K562 (cell line): ENCODE measurements at regions not wholly inside any gene's neighbourhood (a gene's known extent, or its start where the extent isn't known, plus 50 kb on each side); places are given as distances from the start of the nearest gene placed in this dataset.

Experiments used
- ATAC-seq: fragments of 200-7000 bp; cut with Tn5 transposase; 3 replicates; pipeline ENCODE4 v1.9.1; 2020; ENCODE audit warnings: moderate library complexity
- BruUV-seq: library from RNA; stranded (reverse); fragments of 400-500 nt; replicated peaks from 2 replicates; lab custom pipeline; 2021; lab: Mats Ljungman, UMichigan
- CTCF ChIA-PET: fragments of 300-600 bp; formaldehyde crosslinking; extraction: SDS; loops from one replicate; lab custom pipeline; 2021; ENCODE audit warnings: low intra/inter-chr PET ratio; lab: Yijun Ruan, JAX
- POLR2A ChIA-PET: fragments of 300-600, 350-650 bp; sonication (Branson Sonifier 250); formaldehyde crosslinking; extraction: SDS; loops from one replicate; lab custom pipeline; 2021; ENCODE audit warnings: antibody characterized with exemption, inconsistent platforms; lab: Yijun Ruan, JAX
- DNase-seq, 4 experiments: peaks; one replicate each; pipeline versions ENCODE4 v3.0.0 to v3.0.0-alpha.2; 2011 to 2018; ENCODE audit warnings: low spot score in 3 of 4, mixed read lengths in 3 of 4; ENCODE audit errors: extremely low read depth in 1 of 4
- FAIRE-seq: peaks from 2 replicates; lab custom pipeline; 2011; peaks lifted over from hg19 to GRCh38; lab: Jason Lieb, UNC
- H2AFZ ChIP-seq: 2 replicates; pipeline ENCODE4 v1.6.0; 2011; ENCODE audit warnings: low read depth, low read length, control low read depth, inconsistent platforms
- H3K27ac ChIP-seq: fragments of 200-600 bp; 3 replicates; pipeline ENCODE4 v1.8.0; 2011; ENCODE audit warnings: low read depth, mild to moderate bottlenecking, control low read depth, inconsistent platforms, low read length, moderate library complexity, mixed read lengths; ENCODE audit errors: extremely low read depth
- H3K27me3 ChIP-seq, 2 experiments: fragments of 300-600 bp in 1 of 2; 2 replicates in 1 of 2; 3 replicates in 1 of 2; pipeline versions ENCODE4 v1.6.0 to v1.8.0; 2011; ENCODE audit warnings: inconsistent platforms in 2 of 2, low read length in 2 of 2, mild to moderate bottlenecking in 1 of 2, mixed read lengths in 1 of 2, moderate library complexity in 1 of 2; ENCODE audit not compliant: control insufficient read depth in 2 of 2, insufficient read depth in 2 of 2
- H3K36me3 ChIP-seq: fragments of 300-600 bp; 3 replicates; pipeline ENCODE4 v1.8.0; 2011; ENCODE audit warnings: mild to moderate bottlenecking, low read length, inconsistent platforms; ENCODE audit not compliant: control insufficient read depth, insufficient read depth
- H3K4me1 ChIP-seq, 2 experiments: fragments of 200-600 bp in 1 of 2; replicated peaks in 1 of 2; 2 replicates in 1 of 2; 3 replicates in 1 of 2; pipeline versions ENCODE4 v1.5.1 to v1.8.0; 2011; ENCODE audit warnings: inconsistent platforms in 2 of 2, low read length in 2 of 2, mild to moderate bottlenecking in 1 of 2, mixed read lengths in 1 of 2, moderate library complexity in 1 of 2; ENCODE audit not compliant: control insufficient read depth in 2 of 2, insufficient read depth in 2 of 2
- H3K4me2 ChIP-seq: 2 replicates; pipeline ENCODE4 v1.6.1; 2011; ENCODE audit warnings: low read length, control low read depth, inconsistent platforms, mixed read lengths; ENCODE audit not compliant: insufficient read depth
- H3K4me3 ChIP-seq: fragments of 200-600 bp; sonication (generic), shearing (Covaris generic); 2 replicates; pipeline ENCODE4 v1.5.1; 2016; ENCODE audit warnings: control low read depth, inconsistent platforms
- H3K79me2 ChIP-seq: fragments of 200-600 bp; 3 replicates; pipeline ENCODE4 v1.8.0; 2011; ENCODE audit warnings: low read length, inconsistent platforms; ENCODE audit not compliant: control insufficient read depth, insufficient read depth
- H3K9ac ChIP-seq, 2 experiments: 2 replicates each; pipeline versions ENCODE4 v1.6.0 to v1.6.1; 2011; ENCODE audit warnings: low read depth in 2 of 2, low read length in 2 of 2, control low read depth in 1 of 2, inconsistent platforms in 1 of 2, mild to moderate bottlenecking in 1 of 2, mixed read lengths in 1 of 2; ENCODE audit not compliant: insufficient read depth in 1 of 2
- H3K9me1 ChIP-seq: one replicate; pipeline ENCODE4 v1.6.0; 2011; ENCODE audit warnings: inconsistent platforms, mild to moderate bottlenecking, low read length, moderate library complexity; ENCODE audit not compliant: control insufficient read depth, insufficient read depth
- H3K9me3 ChIP-seq: replicated peaks from 2 replicates; pipeline ENCODE4 v1.5.1; 2011; ENCODE audit warnings: low read depth, low read length, inconsistent platforms; ENCODE audit not compliant: control insufficient read depth, insufficient read depth
- H4K20me1 ChIP-seq: replicated peaks from 2 replicates; pipeline ENCODE4 v1.6.1; 2011; ENCODE audit warnings: low read length, inconsistent platforms, mixed read lengths; ENCODE audit not compliant: control insufficient read depth, insufficient read depth
- ESRRB ChIP-seq: fragments of 250-450 bp; sonication (Bioruptor Pico); IDR thresholded peaks from 2 replicates; pipeline ENCODE4 v1.5.0; 2020; ENCODE audit warnings: mild to moderate bottlenecking, moderate library complexity, borderline replicate concordance
- PTRF ChIP-seq: fragments of 450-650 bp; IDR thresholded peaks from 2 replicates; pipeline ENCODE4 v1.6.1; 2016; ENCODE audit warnings: mild to moderate bottlenecking, missing genetic modification characterization, missing compliant biosample characterization
- RB1 ChIP-seq: fragments of 450-650 bp; IDR thresholded peaks from 2 replicates; pipeline ENCODE4 v1.6.1; 2017; ENCODE audit warnings: low read depth, mild to moderate bottlenecking
- SIX5 ChIP-seq, 2 experiments: IDR thresholded peaks; 2 replicates each; pipeline ENCODE4 v1.6.1; 2011; ENCODE audit warnings: low read length in 2 of 2, borderline replicate concordance in 1 of 2, low read depth in 1 of 2, mild to moderate bottlenecking in 1 of 2, moderate library complexity in 1 of 2; ENCODE audit not compliant: insufficient read depth in 1 of 2
- TCF7 ChIP-seq: sonication (generic); IDR thresholded peaks from 2 replicates; pipeline ENCODE4 v1.6.1; 2016; ENCODE audit warnings: antibody characterized with exemption, borderline replicate concordance
- TCF7L2 ChIP-seq: fragments of 150-350 bp; IDR thresholded peaks from 2 replicates; pipeline ENCODE4 v1.6.1; 2016; ENCODE audit warnings: low read depth, mild to moderate bottlenecking, low read length, moderate library complexity
- THAP12 ChIP-seq: fragments of 250-450 bp; sonication (Bioruptor Pico); IDR thresholded peaks from 2 replicates; pipeline ENCODE4 v1.9.0; 2021; ENCODE audit warnings: mild to moderate bottlenecking, inconsistent platforms
- WGBS: fragments of 100-300 bp; shearing (Covaris generic); methylation state at CpG from one replicate; pipeline ENCODE4 v1.1.6; 2016; ENCODE audit warnings: low coverage, mixed read lengths; ENCODE audit not compliant: insufficient coverage; ENCODE audit errors: missing lambda C conversion rate; 5-methylcytosine and 5-hydroxymethylcytosine counted together
- in situ Hi-C: fragments of 300-500 bp; cut with MboI; formaldehyde crosslinking; loops from 4 replicates; pipeline ENCODE4 v1.15.0; 2018; ENCODE audit warnings: inconsistent platforms, mixed read lengths
- intact Hi-C: fragments of 100-400 bp; cut with micrococcal nuclease; formaldehyde crosslinking; loops from 2 replicates; pipeline ENCODE4 v1.14.2; 2022

- H3K4me2 ChIP-seq, result no peak overlapping the region
- H4K20me1 ChIP-seq, result no peaks in the 10 kb centered on the region
- WGBS, result 1% methylated on average over 13 of the region's 16 CpGs
- H3K9me3 ChIP-seq, result no peaks in the 10 kb centered on the region
- intact Hi-C loops (no loop called here), in situ Hi-C loops (no loop called here)
- H3K27ac ChIP-seq, result no peak overlapping the region
- ChIA-PET CTCF (no interaction called here), POLR2A (interaction anchor here (0.6 kb wide), 2 partner anchors 53 to 935 kb away, joined by 3 read pairs; no protein-coding TSS in a partner anchor)
- BruUV-seq, result no TSS peak
- no peak overlapping the region for H3K4me3 ChIP-seq
- H3K9me1 ChIP-seq, result no peaks in the 10 kb centered on the region
- ATAC-seq, result no peak
- peaks cover 0 to 24% of the 10 kb centered on the region in 2 experiments; a peak in 2 of 5 replicates for H3K27me3 ChIP-seq
- H3K9ac ChIP-seq, result no peak overlapping the region
- no peak for FAIRE-seq
- TF ChIP-seq RB1 (no peak), SIX5 (IDR thresholded peaks at IDR 0.05; ENCODE audit: borderline replicate concordance in 1 of 2, insufficient read depth in 1 of 2, low read depth in 1 of 2, low read length in 2 of 2) (no peak), PTRF (tag) (no peak), TCF7 (no peak), TCF7L2 (no peak), ESRRB (CRISPR knock-in tag) (no peak), THAP12 (no peak)
- H2AFZ ChIP-seq, result no peak overlapping the region
- no peaks in the 10 kb centered on the region for H3K79me2 ChIP-seq
- H3K4me1 ChIP-seq, result no peaks in the 10 kb centered on the region
- no peaks in the 10 kb centered on the region for H3K36me3 ChIP-seq
- DNase-seq, result no peak
Observed at GRCh38 chr18:78611201-78611800, 368.3 kb upstream of the SALL3 start.
